ENCODE measurements at regions not wholly inside any gene's neighbourhood (a gene's known extent, or its start where the extent isn't known, plus 50 kb on each side); places are given as distances from the start of the nearest gene placed in this dataset.

DNA sequence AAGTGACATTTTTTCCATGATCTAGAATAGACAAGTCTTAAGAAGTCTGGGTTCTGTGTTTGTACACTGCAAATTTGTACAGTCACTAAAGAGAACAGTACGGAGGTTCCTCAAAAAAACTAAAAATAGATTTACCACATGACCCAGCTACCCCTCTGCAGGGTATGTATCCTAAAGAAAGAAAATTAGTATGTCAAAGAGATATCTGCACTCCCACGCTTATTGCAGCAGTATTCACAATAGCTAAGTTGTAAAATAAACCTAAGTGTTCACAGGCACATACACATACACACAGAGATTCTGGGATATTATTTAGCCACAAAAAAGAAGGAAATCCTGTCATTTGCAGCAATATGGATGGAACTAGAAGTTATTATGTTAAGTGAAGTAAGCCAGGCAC is 120.4 kb downstream of the ZIC1 start:
- TF ChIP-seq CTCF (IDR thresholded peaks at IDR 0.05) = no peak
- TF ChIP-seq POLR2AphosphoS5 (IDR thresholded peaks at IDR 0.05; ENCODE audit: low read depth, low read length) = no peak
- TF ChIP-seq REST (IDR thresholded peaks at IDR 0.05; ENCODE audit: insufficient read depth in 1 of 2, low read depth in 2 of 2, low read length in 1 of 2) = no peak

All from Panc1 (cell line).